ENCODE measurements at regions not wholly inside any gene's neighbourhood (a gene's known extent, or its start where the extent isn't known, plus 50 kb on each side); places are given as distances from the start of the nearest gene placed in this dataset.

DNA sequence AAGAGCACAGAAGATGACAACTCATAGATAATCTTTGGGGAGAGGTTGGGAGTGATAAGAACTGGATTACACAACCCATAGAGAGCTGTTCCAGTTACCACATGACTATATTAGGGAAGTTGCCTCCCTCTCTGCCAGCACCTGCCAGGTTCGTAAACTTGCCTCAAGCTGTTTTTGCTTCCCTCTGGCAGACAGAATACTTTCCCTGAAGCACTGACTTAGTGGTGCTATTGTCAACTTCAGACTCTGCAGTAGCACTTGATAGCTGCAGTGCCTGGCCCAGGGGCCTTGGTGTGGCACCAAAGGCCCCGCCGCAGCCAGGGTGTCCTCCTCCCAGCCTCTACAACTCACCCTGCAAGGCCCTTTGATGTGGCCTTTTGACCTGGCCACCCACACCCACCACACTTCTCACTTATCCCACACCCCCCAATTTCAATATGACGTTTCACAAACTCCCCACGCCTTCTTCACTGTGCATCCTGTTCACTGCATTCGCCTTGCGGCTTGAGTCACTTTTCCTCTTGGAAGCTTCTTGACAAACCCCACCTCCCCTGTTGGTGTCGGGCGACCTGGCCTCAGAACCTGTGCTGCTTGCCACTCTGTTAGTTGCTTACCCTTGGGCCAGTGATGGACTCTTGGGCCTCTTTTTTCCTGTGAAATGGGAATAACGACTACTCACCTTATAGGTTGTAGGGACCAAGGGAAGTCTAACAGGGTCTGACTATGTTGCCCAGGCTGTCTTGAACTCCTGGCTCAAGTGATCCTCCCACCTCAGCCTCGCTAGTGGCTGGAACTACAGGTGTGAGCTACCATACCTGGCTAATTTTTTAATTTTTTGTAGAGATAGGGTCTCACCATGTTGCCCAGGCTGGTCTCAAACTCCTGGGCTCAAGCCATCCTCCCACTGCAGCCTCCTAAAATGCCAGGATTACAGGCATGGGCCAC is 50.2 kb upstream of the PODXL start:
- ATAC-seq (no peak), DNase-seq (no peak)
- Mint-ChIP-seq H3K4me3 (no peak overlapping the region), H3K36me3 (ENCODE audit: insufficient read depth) (no peaks in the 10 kb centered on the region), H3K9me3 (no peaks in the 10 kb centered on the region), H3K4me1 (ENCODE audit: low read depth) (peaks cover 5% of the 10 kb centered on the region), H3K27me3 (ENCODE audit: low read depth) (peaks cover 30% of the 10 kb centered on the region)

All from activated T-cell treated with anti-CD3 and anti-CD28 coated beads, Interleukin-2, amount 50 U/mL, for 4 hours (primary cell).